Stimulated activated CD4-positive, alpha-beta T cell treated with anti-CD3 and anti-CD28 coated beads, Interleukin-4, amount 100 ng/mL, for 1 hour (primary cell): ENCODE measurements at regions not wholly inside any gene's neighbourhood (a gene's known extent, or its start where the extent isn't known, plus 50 kb on each side); places are given as distances from the start of the nearest gene placed in this dataset.
"Not testable (repeated sequence)": the region's sequence is repeated elsewhere in the genome, so short reads cannot be mapped to it uniquely, and the experiment has no call there.

Experiments
- DNase-seq: peaks from one replicate; pipeline ENCODE4 v3.0.0-alpha.2; 2020

DNA sequence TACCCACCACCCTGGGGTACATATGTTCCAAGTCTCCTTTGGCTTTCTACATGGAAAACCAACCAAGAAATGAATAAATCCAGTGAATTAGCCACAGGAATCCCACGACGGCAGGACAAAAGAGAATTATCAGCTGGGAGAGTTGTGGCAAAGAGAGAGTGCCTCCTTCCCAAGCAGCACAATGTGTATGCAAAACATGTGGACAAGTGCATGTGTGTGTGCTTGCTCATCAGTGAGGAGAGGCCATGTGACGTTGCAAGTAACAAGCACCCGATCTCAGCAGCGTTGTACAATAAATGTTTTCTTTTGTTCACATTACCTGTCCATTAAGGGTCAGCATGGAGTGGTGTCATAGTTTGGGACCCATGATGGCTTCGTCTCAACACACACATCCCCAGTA lies 50.0 kb upstream of the EMX2 start:
- DNase-seq = no peak

DNA sequence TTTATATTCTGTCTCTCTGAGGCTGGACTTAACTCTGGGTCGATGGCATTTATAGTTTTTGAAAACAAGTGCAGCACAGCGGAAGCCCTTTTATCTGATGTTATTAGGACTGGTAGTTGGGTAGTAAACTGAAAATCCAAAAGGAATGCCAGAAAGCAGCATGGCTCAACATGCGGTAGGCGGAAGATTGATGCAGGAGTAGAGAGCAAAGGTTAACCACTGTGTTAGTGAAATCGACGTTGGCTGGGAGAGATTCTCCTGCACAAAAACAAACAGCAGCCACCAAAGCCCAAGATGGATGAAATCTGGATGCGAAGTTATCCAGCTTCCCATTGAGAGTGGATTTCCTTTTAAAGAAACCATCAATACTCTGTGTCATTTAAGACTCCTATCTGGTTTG lies 54.5 kb upstream of the EMX2 start:
- no peak for DNase-seq

DNA sequence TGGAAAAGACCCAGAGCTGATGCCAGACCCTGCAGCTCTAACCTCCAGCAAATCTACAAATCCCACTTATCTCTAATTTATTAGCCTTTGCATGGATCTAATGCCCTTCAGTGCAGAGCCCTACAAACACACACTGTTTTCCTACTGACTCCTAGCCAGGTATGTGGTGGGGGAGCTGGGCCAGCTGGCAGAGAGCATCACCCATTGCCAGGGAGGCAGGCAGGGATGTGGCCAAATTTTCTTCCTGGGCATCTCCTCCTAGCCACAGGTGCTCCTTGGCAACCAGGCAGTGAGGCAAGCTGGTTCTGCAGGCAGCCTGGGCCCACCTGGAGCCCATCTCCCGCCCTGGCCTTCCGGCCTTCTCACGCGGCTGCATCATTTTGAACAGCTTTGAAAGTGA lies 55.9 kb upstream of the EMX2 start:
- DNase-seq = no peak

DNA sequence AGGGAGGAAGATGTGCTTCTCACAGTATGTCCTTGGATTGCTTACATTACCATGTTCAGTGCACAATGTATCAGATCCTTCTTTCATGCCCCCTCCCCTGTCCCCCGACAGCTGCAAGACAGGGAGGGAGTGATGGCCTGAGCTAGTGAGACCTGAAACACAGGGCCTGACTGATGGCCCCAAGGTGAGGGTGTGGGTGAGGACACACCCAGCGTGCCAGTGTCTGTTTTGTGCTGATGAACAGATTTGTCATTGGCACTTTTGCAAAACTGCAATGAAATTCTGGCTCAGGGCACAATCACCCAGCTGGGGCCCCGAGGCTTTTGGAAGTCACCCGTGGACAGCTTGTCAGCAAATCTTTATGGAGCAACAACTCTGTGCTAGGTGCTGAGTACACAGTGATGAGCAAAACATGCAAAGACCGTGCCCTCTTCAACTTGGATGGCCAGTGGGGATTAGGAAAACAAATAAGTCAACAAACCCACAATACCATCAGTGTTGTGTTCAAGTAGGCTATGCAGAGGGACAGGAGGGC lies 59.4 kb upstream of the EMX2 start:
- no peak for DNase-seq

DNA sequence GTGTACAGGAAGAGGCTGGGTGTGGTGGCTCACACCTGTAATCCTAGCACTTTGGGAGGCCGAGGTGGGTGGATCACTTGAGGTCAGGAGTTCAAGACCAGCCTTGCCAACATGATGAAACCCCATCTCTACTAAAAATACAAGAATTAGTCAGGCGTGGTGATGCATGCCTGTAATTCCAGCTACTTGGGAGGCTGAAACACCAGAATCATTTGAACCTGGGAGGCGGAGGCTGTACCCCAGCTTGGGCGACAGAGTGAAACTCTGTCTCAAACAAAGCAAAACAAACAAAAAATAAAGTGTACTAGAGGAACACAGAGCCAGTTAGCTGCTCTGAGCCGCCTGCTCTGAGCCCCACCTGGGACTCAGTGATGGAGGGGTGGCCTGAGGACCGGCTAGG lies 61.5 kb upstream of the EMX2 start:
- not testable (repeated sequence) for DNase-seq

DNA sequence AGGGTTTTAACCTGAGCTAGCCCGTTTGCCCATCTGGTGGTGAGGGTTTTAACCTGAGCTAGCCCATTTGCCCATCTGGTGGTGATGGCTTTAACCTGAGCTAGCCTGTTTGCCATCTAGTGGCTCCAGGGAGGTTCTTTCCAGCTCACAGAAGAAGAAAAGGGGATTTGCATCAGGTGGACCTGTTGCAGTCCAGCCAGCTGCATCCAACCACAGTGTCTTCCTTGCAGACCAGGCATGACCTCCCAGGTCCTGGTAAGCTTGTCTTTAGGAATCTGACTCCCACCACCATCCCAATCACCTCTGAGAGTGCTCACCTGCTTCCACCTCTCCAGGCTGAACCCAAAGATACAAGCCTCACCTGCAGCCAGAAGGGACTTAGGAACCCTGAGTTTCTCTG lies 62.4 kb upstream of the EMX2 start:
- DNase-seq = no peak

DNA sequence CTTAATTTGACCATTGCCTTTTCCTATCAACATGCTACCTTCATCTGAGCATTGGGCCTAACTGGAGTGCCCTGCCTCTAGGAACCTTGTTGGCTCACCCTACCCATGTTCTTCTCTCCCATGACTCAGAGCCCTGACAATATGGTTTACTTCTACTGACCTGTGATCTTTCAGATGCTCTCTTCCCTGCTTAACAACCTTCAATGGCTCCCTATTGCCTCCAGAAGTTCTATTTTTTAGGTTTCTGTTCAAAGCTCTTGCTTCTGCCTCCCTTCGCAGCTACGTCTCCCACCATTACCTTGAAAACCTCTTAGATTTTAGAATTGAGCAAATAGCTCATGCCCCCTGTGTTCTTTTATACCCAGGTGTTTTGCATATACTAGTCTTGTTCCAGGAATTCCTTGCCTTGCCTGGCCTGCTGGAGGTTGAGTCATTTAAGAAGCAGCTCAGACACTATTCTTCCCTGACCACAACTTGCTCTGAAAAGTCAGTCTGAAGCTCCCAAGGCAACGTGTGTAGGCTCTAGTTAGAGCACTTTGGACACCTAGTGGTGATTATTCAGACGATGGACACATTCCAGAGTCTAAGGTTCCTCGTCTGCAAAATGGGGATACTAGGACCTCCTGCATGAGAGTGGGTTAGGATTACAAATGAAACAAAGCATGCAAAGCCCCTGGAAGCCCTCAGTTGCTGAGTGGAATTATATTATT lies 64.4 kb upstream of the EMX2 start:
- DNase-seq = no peak

DNA sequence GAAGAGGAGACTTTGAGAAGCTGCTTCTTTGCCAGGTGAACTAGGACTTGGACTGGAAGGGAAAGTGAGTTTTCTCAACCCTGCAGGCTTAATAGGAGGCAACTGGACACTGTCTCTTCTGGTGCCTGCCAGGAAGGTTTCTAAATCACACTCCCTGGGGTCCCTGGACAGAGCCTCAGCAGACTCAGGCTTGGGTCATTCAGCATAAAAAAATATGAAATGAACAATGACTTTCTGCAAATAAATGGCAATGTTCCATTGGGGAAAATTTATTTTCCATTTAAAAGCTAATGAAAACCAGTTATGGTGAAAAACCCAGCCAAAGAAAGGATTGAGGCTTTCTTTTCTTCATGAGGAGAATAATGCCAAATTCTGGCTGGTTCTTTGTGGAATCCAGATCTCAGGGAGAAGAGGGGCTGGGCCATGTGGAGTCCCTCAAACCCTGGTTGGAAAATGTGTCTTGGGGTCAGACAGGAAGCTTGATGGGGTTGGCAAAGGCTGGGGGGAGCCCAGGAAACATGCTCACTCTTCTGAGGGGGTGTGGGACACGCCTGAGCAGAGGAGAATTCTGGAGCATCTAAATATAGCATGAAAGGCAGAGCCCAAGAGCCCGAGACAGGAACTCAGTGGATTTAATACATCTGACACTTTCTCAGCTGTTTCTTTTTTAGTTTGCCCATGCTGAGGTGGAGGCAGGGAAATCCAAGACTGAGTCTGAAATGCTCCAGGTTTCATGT lies 65.2 kb upstream of the EMX2 start:
- no peak for DNase-seq

DNA sequence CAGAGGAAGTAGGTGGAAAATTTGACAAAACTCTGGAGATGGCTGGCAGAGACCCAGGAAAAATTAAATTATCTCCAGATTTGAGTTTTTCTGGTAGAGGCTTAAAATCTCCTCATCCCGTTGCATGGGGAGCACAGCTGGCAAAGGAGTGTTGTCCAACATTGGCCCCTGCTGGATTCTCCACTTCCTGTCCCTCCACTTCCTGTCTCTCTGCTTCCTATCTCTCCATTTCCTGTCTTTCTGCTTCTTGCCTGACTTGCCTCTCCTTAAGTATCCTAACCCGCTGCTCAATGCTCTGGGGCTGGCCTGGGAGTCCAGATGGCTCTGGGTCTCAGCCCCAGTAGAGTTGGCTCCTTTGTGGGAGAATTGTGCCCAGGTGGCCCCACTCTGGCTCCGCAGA lies 65.8 kb upstream of the EMX2 start:
- no peak for DNase-seq

DNA sequence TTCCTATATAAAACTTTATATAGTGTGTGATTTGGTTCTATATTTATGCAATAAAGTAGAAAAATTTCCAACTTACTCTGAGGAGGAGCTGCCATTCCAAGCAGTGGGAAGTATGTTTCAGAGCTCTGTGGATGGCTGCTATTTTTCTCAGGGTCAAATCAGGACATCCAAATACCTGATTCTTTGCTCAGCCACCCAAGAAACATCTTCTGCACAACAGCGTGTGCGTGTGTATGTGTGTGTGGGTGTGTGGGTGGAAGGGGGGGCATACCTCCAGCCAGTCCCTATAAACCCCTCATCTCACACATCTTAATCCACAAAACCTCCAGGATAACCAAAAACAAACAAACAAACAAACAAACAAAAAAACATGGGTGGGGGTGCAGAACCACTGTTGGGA lies 66.3 kb upstream of the EMX2 start:
- DNase-seq = no peak

DNA sequence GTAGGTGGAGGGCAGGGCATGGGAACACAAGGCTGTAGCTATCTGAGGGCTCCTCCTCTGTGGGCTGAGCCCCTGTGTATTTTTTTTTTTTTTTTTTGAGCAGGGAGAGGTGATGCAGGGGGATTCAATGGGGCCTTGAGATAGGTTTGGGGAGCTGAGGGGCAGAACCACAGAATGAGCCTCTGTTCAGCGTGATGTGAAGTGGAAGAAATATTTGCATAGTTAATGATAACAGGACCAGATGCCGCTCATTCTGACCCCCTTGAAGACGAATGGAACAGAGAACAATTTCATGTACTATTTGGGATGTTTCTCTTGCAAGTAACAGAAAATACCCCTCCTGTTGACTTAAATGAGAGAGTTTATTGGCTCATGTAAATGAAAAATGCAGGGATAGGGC lies 69.7 kb upstream of the EMX2 start:
- DNase-seq = no peak

DNA sequence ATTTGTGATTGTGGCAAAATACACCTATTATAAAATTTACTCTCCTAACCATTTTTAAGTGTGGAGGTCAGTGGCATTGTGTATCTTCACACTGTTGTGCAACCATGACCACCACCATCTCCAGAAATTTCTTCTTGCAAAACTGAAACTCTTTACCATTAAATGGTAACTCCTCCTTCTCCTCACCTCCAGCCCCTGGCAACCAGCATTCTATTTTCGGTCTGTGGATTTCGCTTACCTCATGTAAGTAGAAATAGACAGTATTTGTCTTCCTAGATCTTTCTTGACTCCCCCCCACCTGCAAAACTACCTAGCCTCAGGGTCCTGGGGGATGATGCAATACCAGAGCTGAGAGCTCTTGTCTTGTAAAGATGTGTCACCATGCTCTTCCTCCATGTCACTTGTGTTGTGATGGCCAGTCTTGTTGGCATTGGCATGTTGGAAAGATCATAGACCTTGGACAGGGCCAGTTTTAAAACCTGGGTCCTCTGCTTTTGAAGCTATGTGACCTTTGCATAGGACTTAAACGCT lies 71.1 kb upstream of the EMX2 start:
- DNase-seq = no peak

DNA sequence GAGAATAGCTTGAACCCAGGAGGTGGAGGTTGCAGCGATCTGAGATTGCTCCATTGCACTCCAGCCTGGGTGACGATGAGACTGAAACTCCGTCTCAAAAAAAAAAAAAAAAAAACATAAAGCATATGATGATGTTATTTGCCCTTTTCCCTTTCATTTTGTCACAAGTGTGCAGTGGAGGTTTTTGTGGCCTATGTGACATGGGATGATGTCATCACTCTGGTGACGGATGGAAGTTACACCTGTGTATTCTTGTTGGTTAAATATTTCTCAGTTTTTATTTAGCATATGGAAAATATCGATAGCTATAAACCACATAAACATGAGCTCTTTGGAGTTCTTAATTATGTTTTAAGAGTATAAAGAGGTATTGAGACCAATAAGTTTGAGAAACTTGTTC lies 71.8 kb upstream of the EMX2 start:
- no peak for DNase-seq

DNA sequence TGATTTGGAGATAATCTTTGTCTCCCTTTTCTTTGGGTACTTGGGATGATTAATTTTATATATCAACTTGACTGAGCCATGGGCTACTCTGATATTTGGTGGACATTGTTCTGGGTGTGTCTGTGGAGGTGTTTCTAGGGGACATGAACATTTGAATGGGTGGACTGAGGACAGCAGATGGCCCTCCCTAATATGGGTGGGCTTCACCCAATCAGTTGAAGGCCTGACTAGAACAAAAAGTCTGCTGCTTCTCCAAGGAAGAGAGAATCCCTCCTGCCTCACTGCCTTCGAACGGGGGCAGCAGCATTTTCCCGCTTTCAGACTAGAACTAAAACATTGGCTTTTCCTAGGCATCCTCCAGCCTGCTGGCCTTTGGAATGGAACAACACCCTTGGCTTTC lies 73.9 kb upstream of the EMX2 start:
- DNase-seq = no peak

DNA sequence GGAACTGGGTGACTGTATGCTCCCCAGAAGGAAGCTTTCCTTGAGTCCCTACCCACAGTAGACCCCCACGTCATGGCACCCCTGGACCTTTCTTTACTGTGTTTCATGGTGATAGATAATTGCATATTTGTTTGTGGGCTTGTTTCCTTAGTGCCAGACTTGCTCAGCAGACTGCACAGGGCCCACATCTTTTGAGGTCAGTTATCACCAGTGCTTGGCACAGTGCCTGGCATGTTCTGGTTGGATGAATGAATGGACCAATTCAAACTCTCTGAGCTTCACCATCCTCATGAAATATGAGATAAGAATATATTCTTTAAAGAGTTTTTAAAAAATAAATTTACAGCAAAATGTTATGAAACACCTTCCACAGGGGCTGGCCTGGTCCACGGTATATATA lies 78.4 kb upstream of the EMX2 start:
- DNase-seq = no peak

DNA sequence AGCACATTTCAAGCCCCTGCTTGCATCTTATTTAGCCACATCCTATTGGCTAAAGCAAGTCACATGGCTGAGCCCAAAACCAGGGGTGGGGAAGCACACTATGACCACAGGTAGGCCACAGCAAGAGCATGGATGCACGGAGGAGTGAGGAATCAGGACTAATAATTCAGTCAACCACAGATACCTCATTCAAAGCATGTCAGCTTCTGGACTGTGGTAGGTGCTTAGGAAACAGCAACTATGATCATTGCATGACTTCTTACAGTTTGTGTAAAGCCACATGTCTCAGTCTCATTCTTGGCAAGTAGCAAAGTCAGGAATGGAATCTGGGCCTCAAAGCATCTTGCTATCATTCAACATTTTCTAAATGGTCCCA lies 79.0 kb upstream of the EMX2 start:
- DNase-seq = no peak

DNA sequence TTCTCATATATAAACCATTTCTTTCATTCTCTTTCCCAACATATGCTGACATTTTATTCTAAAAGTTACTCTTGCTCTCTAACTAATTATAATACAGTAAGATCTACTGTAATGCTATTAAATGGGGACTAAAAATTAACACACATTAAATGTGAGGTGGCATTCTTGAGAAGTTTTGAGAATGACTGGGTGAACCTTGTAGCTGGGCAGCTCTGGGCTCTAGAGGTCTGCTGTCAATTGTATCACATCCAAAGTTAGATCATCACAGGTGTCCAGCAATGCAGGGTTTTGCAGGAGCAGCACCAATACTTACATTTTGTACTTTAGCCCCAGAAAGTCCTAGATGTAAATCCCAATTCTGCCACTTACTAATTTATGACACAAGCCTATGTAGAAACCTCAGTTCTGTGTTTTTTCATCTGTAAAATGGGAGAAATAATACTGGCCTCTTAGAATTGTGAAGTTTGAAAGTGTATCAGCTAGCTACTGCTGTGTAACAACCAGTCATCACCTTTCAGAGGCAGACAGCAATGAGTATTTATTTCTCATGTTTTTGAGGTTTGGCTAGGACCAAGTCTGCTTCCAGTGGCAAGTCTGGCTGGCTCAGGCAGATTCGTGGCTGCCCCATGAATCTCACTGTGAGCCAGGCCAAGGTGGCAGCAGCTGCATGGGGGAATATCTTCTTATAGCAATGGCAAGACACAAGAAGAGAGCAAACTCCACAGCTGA lies 79.6 kb upstream of the EMX2 start:
- no peak for DNase-seq

DNA sequence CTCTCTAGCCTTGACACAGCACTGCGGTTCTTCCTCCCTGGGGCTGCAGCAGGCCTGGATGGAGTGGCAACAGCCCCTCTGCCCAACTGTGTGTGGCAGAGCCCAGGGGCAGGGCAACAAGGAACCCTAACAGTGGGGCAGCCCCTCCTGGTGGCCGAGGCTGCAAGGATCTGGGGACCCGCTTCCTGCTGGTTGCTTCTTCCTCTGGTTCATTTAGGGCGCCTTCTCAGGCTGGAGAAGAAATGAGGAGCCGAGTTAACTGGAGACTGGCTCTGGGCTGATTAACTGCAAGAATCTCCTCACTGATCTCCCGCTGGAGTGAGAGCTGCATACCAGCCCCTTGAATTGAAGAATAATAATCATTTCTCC lies 80.1 kb upstream of the EMX2 start:
- no peak for DNase-seq

DNA sequence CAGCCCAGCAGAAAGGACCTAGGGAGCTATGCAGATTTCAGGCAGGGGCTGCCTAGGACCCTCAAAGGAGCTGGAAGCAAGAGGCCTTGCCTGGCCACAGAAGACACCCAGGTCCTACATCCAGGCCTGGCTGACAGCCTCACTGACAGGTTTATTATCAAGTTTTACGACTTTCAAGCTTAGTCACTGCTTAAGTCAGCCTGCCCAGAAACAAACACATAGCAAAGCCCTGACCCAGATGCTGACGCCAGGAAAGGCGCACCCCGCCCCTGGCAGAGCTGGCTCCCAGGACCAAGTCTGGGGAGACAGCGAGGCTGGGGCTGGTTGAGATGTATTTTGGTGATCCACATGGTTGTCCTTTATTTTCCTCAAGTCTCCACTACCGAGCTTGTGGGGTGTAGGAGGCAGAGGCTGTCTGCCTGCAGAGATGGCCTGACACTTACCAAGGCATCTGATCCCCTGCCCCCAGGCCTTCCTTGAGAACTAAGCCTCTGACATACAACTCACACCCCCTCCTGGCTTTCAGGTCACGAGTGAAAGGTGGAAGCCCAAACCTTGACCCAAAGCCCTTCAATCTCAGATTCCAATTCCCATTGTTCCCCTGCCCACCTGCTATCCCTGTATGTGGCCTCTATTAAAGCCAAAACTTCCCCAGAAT lies 80.7 kb upstream of the EMX2 start:
- no peak for DNase-seq

DNA sequence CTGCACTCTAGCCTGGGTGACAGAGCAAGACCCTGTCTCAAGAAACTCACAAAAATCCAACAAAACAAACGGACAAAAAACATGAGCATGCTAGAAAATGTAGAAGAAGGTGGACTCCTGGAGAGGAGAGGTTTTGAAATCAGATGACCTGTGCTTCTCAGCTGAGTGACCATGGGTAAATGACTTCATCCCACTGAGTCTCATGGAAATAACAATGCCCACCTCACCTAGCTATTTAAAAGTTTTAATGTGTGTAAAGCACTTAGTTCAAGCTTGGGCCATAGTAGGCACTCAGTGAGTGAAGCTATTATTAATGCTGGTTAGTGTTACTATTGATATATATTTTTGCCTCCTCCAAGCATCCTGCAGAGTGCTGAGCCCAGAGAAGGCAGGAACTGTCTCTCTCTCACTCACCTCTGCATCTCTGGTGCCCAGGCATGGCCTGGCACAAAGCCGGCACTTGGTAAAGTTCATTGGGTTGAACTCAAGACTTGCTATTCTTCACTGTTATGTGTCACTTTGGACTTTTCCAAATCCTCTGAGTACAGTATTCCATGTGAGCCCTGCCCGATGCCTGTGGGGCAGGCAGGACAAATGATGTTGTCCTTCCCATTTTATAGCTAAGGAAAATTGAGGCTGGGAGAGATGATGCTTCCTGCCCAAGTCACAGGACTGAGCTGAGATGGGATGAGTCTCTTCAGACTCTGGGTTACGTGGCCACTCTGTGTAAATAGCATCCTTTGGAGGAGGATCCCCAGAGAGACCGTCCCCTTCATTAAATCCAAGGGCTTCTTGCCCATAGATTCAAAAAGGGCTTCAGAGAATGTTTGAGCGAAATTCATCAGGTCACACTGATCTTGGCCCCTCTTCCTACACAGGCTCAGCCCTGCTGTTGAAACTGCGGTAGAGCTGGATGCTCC lies 81.4 kb upstream of the EMX2 start:
- DNase-seq = no peak

DNA sequence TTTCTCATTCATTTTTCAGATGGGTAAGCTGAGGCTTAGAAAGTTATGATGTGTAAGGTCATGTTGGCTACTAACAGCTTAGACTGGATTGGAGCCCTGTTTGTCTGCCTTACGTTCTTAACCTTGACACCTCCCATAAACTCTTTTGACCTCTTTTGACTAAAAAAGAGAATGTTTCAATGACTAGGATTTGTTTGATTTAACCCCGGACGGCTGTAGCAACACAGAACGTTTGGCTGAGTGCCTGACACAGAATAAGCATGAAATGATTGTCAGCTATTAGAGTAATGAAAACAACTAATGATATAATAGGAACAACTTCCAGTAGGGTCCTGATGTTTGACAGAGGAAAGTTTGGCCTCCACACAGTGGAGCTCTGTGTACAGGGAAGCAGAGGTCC lies 83.3 kb upstream of the PDZD8 start:
- no peak for DNase-seq

DNA sequence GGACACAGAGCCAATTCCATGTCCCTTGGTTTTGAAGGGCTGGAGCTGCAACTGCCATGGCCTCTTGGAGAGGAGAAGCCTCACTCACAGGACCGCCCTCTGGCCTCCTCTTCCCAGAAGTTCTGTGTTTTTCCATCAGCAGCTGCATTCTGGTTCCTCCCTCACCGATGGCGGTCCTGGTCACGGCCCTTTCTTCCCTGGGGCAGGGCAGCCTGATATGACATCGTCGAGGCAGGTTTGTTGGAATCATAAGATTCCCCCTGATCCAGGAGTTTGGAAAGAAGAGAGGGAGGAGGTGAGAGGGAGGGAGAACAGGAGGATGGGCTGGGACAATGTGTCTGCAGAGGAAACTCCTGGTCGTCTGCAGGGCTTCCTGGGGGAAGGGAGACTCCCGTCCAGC lies 82.7 kb upstream of the PDZD8 start:
- no peak for DNase-seq
